Prostate gland (tissue), 2 donors: ENCODE measurements at regions not wholly inside any gene's neighbourhood (a gene's known extent, or its start where the extent isn't known, plus 50 kb on each side); places are given as distances from the start of the nearest gene placed in this dataset.

ENCODE experiments used
- POLR2A ChIP-seq: fragments of 450-650 bp; IDR thresholded peaks from one replicate; pipeline ENCODE4 v1.6.1; 2016; ENCODE audit warnings: antibody characterized with exemption, mild to moderate bottlenecking
- TF ChIP-seq, protein P1 (sequence below), 4 experiments: fragments of 200-600 bp in 2 of 4; fragments of 450-650 bp in 2 of 4; sonication (generic) in 2 of 4; IDR thresholded peaks; 1 replicate in 3 of 4; 2 replicates in 1 of 4; pipeline ENCODE4 v1.5.1; 2016 to 2019; ENCODE audit warnings: antibody characterized with exemption in 4 of 4, mild to moderate bottlenecking in 2 of 4, moderate library complexity in 2 of 4

GRCh38 chr10:118939211-118940007 lies 90.1 kb upstream of the NANOS1 start:
- TF ChIP-seq, protein P1, sequence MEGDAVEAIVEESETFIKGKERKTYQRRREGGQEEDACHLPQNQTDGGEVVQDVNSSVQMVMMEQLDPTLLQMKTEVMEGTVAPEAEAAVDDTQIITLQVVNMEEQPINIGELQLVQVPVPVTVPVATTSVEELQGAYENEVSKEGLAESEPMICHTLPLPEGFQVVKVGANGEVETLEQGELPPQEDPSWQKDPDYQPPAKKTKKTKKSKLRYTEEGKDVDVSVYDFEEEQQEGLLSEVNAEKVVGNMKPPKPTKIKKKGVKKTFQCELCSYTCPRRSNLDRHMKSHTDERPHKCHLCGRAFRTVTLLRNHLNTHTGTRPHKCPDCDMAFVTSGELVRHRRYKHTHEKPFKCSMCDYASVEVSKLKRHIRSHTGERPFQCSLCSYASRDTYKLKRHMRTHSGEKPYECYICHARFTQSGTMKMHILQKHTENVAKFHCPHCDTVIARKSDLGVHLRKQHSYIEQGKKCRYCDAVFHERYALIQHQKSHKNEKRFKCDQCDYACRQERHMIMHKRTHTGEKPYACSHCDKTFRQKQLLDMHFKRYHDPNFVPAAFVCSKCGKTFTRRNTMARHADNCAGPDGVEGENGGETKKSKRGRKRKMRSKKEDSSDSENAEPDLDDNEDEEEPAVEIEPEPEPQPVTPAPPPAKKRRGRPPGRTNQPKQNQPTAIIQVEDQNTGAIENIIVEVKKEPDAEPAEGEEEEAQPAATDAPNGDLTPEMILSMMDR (IDR thresholded peaks at IDR 0.05) = no peak
- TF ChIP-seq POLR2A = no peak
